Mesothelial cell of epicardium (in vitro differentiated cells): ENCODE measurements at regions not wholly inside any gene's neighbourhood (a gene's known extent, or its start where the extent isn't known, plus 50 kb on each side); places are given as distances from the start of the nearest gene placed in this dataset.

Source experiments
- DNase-seq, 2 experiments: peaks; one replicate each; pipeline ENCODE4 v3.0.0; 2021; ENCODE audit warnings: low spot score in 2 of 2; ENCODE audit not compliant: unreplicated experiment in 2 of 2
- H3K27ac Mint-ChIP-seq: 2 replicates; pipeline ENCODE4 v1.8.0; 2021; ENCODE audit warnings: mixed read lengths
- H3K27me3 Mint-ChIP-seq: 2 replicates; pipeline ENCODE4 v1.8.0; 2021; ENCODE audit warnings: low read depth, mixed read lengths
- H3K36me3 Mint-ChIP-seq: 2 replicates; pipeline ENCODE4 v1.8.0; 2021; ENCODE audit warnings: mixed read lengths
- H3K4me1 Mint-ChIP-seq: 2 replicates; pipeline ENCODE4 v1.8.0; 2021; ENCODE audit warnings: mixed read lengths
- H3K4me3 Mint-ChIP-seq: 2 replicates; pipeline ENCODE4 v1.8.0; 2021; ENCODE audit warnings: mild to moderate bottlenecking, moderate library complexity, mixed read lengths
- H3K9me3 Mint-ChIP-seq: 2 replicates; pipeline ENCODE4 v1.8.0; 2021; ENCODE audit warnings: mixed read lengths
- TF ChIP-seq, protein P1 (sequence below): fragments of 200-600 bp; sonication (generic); IDR thresholded peaks from one replicate; pipeline ENCODE4 v1.5.0; 2021; ENCODE audit warnings: antibody characterized with exemption; ENCODE audit not compliant: unreplicated experiment

DNA sequence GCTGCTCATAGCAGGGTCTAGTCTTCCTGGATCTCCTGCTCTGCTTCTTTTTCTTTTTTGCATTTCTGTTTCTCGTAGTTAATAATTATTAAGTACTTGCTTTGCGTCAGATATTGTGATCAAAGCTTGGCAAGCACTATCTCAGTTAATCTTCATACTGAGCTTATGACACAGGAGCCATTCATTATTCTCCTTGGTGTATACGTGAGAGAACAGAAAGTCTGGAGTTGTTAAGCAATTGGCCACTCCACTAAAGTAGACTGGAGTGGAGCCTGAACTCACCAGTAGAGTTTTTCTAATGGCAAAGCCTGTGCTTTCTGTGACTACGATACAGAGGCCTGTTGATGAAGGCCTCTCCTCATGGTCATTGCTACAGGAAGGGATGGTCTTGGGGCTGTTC, 285.9 kb downstream of the RFC3 start:
- peak overlapping the region; percentile 13 for H3K27ac Mint-ChIP-seq
- TF ChIP-seq, protein P1, sequence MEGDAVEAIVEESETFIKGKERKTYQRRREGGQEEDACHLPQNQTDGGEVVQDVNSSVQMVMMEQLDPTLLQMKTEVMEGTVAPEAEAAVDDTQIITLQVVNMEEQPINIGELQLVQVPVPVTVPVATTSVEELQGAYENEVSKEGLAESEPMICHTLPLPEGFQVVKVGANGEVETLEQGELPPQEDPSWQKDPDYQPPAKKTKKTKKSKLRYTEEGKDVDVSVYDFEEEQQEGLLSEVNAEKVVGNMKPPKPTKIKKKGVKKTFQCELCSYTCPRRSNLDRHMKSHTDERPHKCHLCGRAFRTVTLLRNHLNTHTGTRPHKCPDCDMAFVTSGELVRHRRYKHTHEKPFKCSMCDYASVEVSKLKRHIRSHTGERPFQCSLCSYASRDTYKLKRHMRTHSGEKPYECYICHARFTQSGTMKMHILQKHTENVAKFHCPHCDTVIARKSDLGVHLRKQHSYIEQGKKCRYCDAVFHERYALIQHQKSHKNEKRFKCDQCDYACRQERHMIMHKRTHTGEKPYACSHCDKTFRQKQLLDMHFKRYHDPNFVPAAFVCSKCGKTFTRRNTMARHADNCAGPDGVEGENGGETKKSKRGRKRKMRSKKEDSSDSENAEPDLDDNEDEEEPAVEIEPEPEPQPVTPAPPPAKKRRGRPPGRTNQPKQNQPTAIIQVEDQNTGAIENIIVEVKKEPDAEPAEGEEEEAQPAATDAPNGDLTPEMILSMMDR, result no peak
- no peaks in the 10 kb centered on the region for H3K36me3 Mint-ChIP-seq
- no peak overlapping the region for H3K4me3 Mint-ChIP-seq
- peaks cover 15% of the 10 kb centered on the region for H3K9me3 Mint-ChIP-seq
- no peaks in the 10 kb centered on the region for H3K27me3 Mint-ChIP-seq
- peaks cover 11% of the 10 kb centered on the region for H3K4me1 Mint-ChIP-seq
- DNase-seq, result no peak

DNA sequence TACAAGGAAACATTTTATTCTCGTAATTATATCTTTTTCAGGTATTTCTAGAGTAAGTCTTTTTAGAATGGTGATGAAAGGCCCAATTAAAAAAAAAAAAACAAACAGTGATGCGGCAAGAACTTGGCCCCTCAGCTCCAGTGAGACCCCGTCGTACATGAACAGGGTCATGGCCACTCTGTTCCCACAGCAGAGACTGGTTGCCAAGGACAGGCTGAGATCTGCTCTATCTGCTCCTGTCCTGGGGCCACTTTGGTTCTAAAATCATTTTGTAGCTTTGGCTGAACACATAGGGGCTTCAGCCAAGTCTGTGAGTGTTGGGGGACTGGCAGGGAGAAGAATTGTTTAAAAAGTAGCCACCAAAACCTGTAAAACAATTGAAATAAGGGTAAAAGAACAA, 286.9 kb downstream of the RFC3 start:
- H3K4me1 Mint-ChIP-seq, result peaks cover 12% of the 10 kb centered on the region
- no peaks in the 10 kb centered on the region for H3K27me3 Mint-ChIP-seq
- H3K27ac Mint-ChIP-seq, result no peak overlapping the region
- peaks cover 17% of the 10 kb centered on the region for H3K9me3 Mint-ChIP-seq
- no peaks in the 10 kb centered on the region for H3K36me3 Mint-ChIP-seq
- no peak for DNase-seq
- H3K4me3 Mint-ChIP-seq, result no peak overlapping the region
- TF ChIP-seq, protein P1, result no peak

DNA sequence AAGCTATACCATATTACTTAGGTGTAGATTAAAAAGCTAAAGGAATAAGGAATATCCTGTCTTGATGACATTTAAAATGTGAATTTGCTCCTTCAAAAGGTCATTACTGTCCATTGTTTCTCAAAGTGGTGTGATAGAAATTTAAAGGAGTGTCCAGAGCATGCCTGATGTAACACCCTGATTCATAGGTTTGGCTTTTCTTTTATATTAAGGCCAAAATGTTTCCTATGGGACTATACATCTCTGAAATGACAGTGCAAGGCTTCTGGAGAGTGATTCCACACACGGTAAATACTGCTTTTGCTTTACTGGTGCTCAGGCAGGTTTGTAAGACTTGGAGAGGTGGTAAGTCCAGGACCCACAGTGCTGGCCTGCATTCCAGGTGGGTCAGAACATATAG, 289.9 kb downstream of the RFC3 start:
- no peak overlapping the region for H3K27ac Mint-ChIP-seq
- H3K27me3 Mint-ChIP-seq, result no peaks in the 10 kb centered on the region
- H3K9me3 Mint-ChIP-seq, result peaks cover 8% of the 10 kb centered on the region
- TF ChIP-seq, protein P1, result no peak
- DNase-seq, result no peak
- H3K4me3 Mint-ChIP-seq, result no peak overlapping the region
- no peaks in the 10 kb centered on the region for H3K36me3 Mint-ChIP-seq
- peaks cover 15% of the 10 kb centered on the region for H3K4me1 Mint-ChIP-seq

DNA sequence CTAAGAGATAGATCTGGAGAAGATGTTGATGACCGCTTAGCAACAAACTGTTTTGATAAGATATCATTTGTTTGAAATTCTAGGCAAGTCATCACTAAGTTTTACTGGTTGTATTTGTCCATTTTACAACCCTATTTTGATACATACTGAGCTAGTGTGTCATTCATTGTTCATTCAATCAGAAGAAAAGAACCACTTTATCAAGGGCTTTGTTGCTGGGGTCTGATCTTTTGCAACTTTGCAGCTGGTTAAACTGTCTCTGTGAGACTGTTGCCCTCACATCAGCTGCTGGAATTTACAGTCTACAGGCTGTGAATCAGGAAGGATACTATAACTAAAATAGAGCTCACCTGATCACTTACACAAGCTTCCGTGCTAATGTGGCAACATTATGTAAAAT, 290.5 kb downstream of the RFC3 start:
- DNase-seq, result no peak
- Mint-ChIP-seq H3K9me3 (peaks cover 8% of the 10 kb centered on the region), H3K27ac (no peak overlapping the region), H3K27me3 (no peaks in the 10 kb centered on the region), H3K4me3 (no peak overlapping the region), H3K4me1 (peaks cover 15% of the 10 kb centered on the region), H3K36me3 (no peaks in the 10 kb centered on the region)
- TF ChIP-seq, protein P1, result no peak

DNA sequence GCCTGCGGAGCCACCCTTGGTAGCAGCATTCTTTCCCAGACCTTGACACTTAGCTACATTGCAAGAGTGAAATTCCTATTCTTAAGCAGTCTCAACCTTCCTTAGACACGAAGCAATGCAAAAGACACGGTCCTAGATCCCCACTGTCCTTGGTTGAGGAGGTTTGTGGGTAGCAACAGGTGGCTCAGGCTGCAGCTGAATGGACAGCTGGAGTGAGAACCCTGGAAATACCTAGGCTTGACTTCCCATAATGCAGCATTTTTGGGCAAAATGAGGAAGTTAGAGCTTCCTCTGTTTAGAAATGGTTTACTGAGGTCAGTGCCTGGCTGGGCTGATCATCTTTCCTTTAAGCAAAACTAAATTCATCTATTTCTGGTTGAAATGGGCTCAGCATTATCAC, 296.6 kb downstream of the RFC3 start:
- no peak overlapping the region for H3K27ac Mint-ChIP-seq
- no peak for DNase-seq
- no peaks in the 10 kb centered on the region for H3K36me3 Mint-ChIP-seq
- TF ChIP-seq, protein P1, result no peak
- H3K9me3 Mint-ChIP-seq, result no peaks in the 10 kb centered on the region
- no peaks in the 10 kb centered on the region for H3K27me3 Mint-ChIP-seq
- H3K4me1 Mint-ChIP-seq, result peaks cover 4% of the 10 kb centered on the region
- H3K4me3 Mint-ChIP-seq, result no peak overlapping the region

DNA sequence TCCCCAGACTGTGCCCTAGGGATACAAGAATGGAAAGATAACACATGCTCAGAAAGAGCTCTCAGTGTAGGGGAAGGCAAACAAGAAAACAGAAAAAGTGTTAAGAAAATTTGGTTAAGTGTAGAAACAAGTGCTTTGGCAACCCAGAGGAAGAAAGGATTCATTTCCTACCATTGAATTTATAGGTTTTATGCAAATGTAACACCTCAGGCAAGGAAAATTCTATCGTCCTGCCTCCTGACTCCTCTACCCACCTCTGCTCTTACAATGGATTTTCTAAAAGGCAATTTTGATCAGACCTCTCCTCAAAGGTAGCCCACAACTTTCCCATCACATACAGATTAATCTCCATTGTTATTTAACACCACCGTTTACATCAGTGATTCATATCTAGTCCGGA, 298.7 kb downstream of the RFC3 start:
- Mint-ChIP-seq H3K4me1 (no peaks in the 10 kb centered on the region), H3K4me3 (no peak overlapping the region), H3K27ac (no peak overlapping the region)

More for the DNA sequence above, 298.7 kb downstream of the RFC3 start:
- H3K9me3 Mint-ChIP-seq, result peaks cover 11% of the 10 kb centered on the region
- H3K36me3 Mint-ChIP-seq, result no peaks in the 10 kb centered on the region
- no peak for DNase-seq
- TF ChIP-seq, protein P1, result no peak
- H3K27me3 Mint-ChIP-seq, result no peaks in the 10 kb centered on the region
